GM23338 (cell line): ENCODE measurements at regions not wholly inside any gene's neighbourhood (a gene's known extent, or its start where the extent isn't known, plus 50 kb on each side); places are given as distances from the start of the nearest gene placed in this dataset.

Experiments used
- JUNB ChIP-seq: IDR thresholded peaks from one replicate; pipeline ENCODE4 v1.6.1; 2016; ENCODE audit warnings: antibody characterized with exemption; ENCODE audit not compliant: unreplicated experiment
- REST ChIP-seq: IDR thresholded peaks from one replicate; pipeline ENCODE4 v1.6.1; 2018; ENCODE audit warnings: antibody characterized with exemption; ENCODE audit not compliant: unreplicated experiment
- ZNF462 ChIP-seq: fragments of 250-450 bp; sonication (Bioruptor Pico); IDR thresholded peaks from 2 replicates; pipeline ENCODE4 v1.5.0; 2020; ENCODE audit warnings: mild to moderate bottlenecking, moderate library complexity
- TF ChIP-seq, protein P1 (sequence below), 2 experiments: fragments of 200-600 bp in 1 of 2; sonication (generic) in 1 of 2; conservative IDR thresholded peaks; 2 replicates each; pipeline versions ENCODE4 v1.5.1 to v1.6.1; 2016 to 2017; ENCODE audit warnings: antibody characterized with exemption in 2 of 2, low read depth in 2 of 2, mild to moderate bottlenecking in 2 of 2, moderate library complexity in 1 of 2

DNA sequence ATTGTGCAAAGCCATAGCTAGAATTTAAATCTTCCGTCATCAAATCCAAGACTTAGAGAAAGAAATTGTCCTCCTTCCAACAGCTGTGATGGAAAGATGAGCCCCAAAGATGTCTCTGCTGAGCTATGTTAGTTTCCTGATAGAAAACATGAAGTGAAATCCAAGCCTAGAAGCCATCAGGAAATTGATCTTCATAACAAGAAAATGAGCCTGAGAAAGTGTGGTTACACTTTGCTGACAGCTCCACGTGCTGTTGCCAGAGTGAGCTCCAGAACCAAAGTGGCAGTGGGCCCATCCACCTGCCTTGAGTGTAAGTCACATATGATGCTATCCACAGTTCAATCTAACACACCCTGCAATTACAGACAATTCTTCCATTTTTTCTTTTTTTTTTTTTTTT is 58.0 kb upstream of the UBASH3B start (continued):
- TF ChIP-seq ZNF462 (CRISPR knock-in tag) (no peak), REST (no peak), JUNB (no peak)
- TF ChIP-seq, protein P1, sequence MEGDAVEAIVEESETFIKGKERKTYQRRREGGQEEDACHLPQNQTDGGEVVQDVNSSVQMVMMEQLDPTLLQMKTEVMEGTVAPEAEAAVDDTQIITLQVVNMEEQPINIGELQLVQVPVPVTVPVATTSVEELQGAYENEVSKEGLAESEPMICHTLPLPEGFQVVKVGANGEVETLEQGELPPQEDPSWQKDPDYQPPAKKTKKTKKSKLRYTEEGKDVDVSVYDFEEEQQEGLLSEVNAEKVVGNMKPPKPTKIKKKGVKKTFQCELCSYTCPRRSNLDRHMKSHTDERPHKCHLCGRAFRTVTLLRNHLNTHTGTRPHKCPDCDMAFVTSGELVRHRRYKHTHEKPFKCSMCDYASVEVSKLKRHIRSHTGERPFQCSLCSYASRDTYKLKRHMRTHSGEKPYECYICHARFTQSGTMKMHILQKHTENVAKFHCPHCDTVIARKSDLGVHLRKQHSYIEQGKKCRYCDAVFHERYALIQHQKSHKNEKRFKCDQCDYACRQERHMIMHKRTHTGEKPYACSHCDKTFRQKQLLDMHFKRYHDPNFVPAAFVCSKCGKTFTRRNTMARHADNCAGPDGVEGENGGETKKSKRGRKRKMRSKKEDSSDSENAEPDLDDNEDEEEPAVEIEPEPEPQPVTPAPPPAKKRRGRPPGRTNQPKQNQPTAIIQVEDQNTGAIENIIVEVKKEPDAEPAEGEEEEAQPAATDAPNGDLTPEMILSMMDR (conservative IDR thresholded peaks at IDR 0.05; ENCODE audit: low read depth in 2 of 2) = no peak
